Fibroblast of lung (primary cell): ENCODE measurements at regions not wholly inside any gene's neighbourhood (a gene's known extent, or its start where the extent isn't known, plus 50 kb on each side); places are given as distances from the start of the nearest gene placed in this dataset.

Experiments used
- DNase-seq, 2 donors: peaks; one replicate each; pipeline versions ENCODE4 v3.0.0 to v3.0.0-alpha.2; 2010; ENCODE audit warnings: low read depth in 2 of 2
- H2AFZ ChIP-seq: 2 replicates; pipeline ENCODE4 v1.5.1; 2012; ENCODE audit warnings: low read length, control low read depth, inconsistent platforms
- H3K27ac ChIP-seq: 2 replicates; pipeline ENCODE4 v1.5.1; 2011; ENCODE audit warnings: low read length, control low read depth; ENCODE audit not compliant: insufficient read depth
- H3K27me3 ChIP-seq: 2 replicates; pipeline ENCODE4 v1.5.1; 2011; ENCODE audit warnings: mild to moderate bottlenecking, low read length; ENCODE audit not compliant: control insufficient read depth, insufficient read depth
- H3K36me3 ChIP-seq: 2 replicates; pipeline ENCODE4 v1.5.1; 2011; ENCODE audit warnings: low read length; ENCODE audit not compliant: control insufficient read depth, insufficient read depth
- H3K4me1 ChIP-seq: 2 replicates; pipeline ENCODE4 v1.5.1; 2011; ENCODE audit warnings: low read length; ENCODE audit not compliant: control insufficient read depth, insufficient read depth; ENCODE audit errors: extremely low read depth
- H3K4me2 ChIP-seq: 2 replicates; pipeline ENCODE4 v1.5.1; 2011; ENCODE audit warnings: low read length, control low read depth; ENCODE audit not compliant: insufficient read depth; ENCODE audit errors: extremely low read depth
- H3K4me3 ChIP-seq, 4 experiments: fragments of 200-600 bp in 1 of 4; sonication (generic) in 1 of 4; replicated peaks in 1 of 4; 2 replicates each; pipeline ENCODE4 v1.5.1; 2011 to 2016; ENCODE audit warnings: low read length in 4 of 4, low read depth in 3 of 4, mild to moderate bottlenecking in 3 of 4, control low read depth in 2 of 4, inconsistent platforms in 1 of 4, mixed read lengths in 1 of 4; ENCODE audit not compliant: insufficient read depth in 1 of 4; ENCODE audit errors: control extremely low read depth in 1 of 4
- H3K79me2 ChIP-seq: 2 replicates; pipeline ENCODE4 v1.5.1; 2012; ENCODE audit warnings: mild to moderate bottlenecking, low read length, inconsistent platforms; ENCODE audit not compliant: control insufficient read depth, insufficient read depth
- H3K9ac ChIP-seq: 2 replicates; pipeline ENCODE4 v1.5.1; 2011; ENCODE audit warnings: mild to moderate bottlenecking, low read length, control low read depth; ENCODE audit not compliant: insufficient read depth
- H3K9me3 ChIP-seq: 2 replicates; pipeline ENCODE4 v1.5.1; 2012; ENCODE audit warnings: low read depth, low read length; ENCODE audit not compliant: control insufficient read depth, insufficient read depth
- H4K20me1 ChIP-seq: 2 replicates; pipeline ENCODE4 v1.5.1; 2011; ENCODE audit warnings: low read length; ENCODE audit not compliant: control insufficient read depth, insufficient read depth; ENCODE audit errors: extremely low read depth
- EZH2 ChIP-seq: IDR thresholded peaks from 2 replicates; pipeline ENCODE4 v1.5.1; 2012; ENCODE audit warnings: low read length, control low read depth, mild to moderate bottlenecking; ENCODE audit errors: missing control alignments
- TF ChIP-seq, protein P1 (sequence below), 2 donors: IDR thresholded peaks in 1 of 2; conservative IDR thresholded peaks in 1 of 2; 1 replicate in 1 of 2; 2 replicates in 1 of 2; pipeline ENCODE4 v1.5.1; 2011 to 2012; ENCODE audit warnings: low read length in 2 of 2, control low read depth in 1 of 2, inconsistent platforms in 1 of 2, low read depth in 1 of 2, mild to moderate bottlenecking in 1 of 2

DNA sequence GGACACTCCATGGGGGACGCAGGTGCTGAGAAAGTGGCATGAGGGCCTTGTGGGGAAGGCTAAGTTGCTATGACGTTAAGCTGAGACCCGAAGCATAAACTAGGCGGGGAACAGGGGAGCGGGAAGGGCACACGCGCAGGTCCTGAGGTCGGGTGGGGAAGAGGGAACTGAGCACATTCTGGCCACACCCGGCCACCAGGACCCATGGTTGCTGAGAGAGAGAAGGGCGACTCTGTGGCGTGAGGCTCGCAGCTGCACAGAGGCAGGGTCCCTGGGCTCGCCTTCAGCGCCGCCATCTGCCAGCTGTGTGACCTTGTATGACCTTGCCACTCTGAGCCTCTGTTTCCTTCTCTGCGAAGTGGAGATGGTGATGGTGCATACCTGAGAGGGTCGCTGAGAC lies 182.5 kb downstream of the PHETA1 start:
- no peak overlapping the region for H3K4me2 ChIP-seq
- no peaks in the 10 kb centered on the region for H3K4me1 ChIP-seq
- H3K27ac ChIP-seq = no peak overlapping the region
- no peak for DNase-seq
- no peaks in the 10 kb centered on the region for H3K36me3 ChIP-seq
- H3K27me3 ChIP-seq = no peaks in the 10 kb centered on the region
- TF ChIP-seq, protein P1, sequence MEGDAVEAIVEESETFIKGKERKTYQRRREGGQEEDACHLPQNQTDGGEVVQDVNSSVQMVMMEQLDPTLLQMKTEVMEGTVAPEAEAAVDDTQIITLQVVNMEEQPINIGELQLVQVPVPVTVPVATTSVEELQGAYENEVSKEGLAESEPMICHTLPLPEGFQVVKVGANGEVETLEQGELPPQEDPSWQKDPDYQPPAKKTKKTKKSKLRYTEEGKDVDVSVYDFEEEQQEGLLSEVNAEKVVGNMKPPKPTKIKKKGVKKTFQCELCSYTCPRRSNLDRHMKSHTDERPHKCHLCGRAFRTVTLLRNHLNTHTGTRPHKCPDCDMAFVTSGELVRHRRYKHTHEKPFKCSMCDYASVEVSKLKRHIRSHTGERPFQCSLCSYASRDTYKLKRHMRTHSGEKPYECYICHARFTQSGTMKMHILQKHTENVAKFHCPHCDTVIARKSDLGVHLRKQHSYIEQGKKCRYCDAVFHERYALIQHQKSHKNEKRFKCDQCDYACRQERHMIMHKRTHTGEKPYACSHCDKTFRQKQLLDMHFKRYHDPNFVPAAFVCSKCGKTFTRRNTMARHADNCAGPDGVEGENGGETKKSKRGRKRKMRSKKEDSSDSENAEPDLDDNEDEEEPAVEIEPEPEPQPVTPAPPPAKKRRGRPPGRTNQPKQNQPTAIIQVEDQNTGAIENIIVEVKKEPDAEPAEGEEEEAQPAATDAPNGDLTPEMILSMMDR (conservative IDR thresholded peaks at IDR 0.05 in 1 of 2, IDR thresholded peaks at IDR 0.05 in 1 of 2; ENCODE audit: low read depth in 1 of 2, low read length in 2 of 2) = no peak
- no peak for TF ChIP-seq EZH2
- H4K20me1 ChIP-seq = no peaks in the 10 kb centered on the region
- H3K79me2 ChIP-seq = no peaks in the 10 kb centered on the region
- no peaks in the 10 kb centered on the region for H3K9me3 ChIP-seq
- no peak overlapping the region for H3K4me3 ChIP-seq
- H2AFZ ChIP-seq = no peak overlapping the region
- H3K9ac ChIP-seq = no peak overlapping the region

DNA sequence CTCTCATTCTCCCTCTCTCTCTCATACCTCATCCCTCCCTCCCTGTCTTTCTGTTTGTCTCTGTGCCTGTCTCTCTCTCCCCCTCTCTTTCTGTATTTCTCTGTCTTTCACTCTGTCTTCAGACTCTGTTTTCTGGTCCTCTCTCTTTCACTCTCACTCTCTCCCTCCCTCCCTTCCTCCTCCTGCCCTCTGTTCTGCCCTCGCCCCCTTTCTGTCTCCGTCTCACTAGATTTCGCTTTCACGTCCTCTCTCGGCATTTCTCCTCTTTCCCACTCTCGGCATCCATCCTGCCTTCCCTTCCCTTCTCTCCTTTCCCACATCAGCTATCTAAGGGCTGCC lies 183.0 kb downstream of the PHETA1 start:
- no peak overlapping the region for H3K27ac ChIP-seq
- no peak overlapping the region for H3K4me2 ChIP-seq
- H3K9ac ChIP-seq = no peak overlapping the region
- H3K79me2 ChIP-seq = no peaks in the 10 kb centered on the region
- DNase-seq = no peak
- no peaks in the 10 kb centered on the region for H3K36me3 ChIP-seq
- no peak for TF ChIP-seq EZH2
- TF ChIP-seq, protein P1 (conservative IDR thresholded peaks at IDR 0.05 in 1 of 2, IDR thresholded peaks at IDR 0.05 in 1 of 2; ENCODE audit: low read depth in 1 of 2, low read length in 2 of 2) = no peak
- H3K9me3 ChIP-seq = no peaks in the 10 kb centered on the region
- H4K20me1 ChIP-seq = no peaks in the 10 kb centered on the region
- no peak overlapping the region for H3K4me3 ChIP-seq
- no peak overlapping the region for H2AFZ ChIP-seq
- no peaks in the 10 kb centered on the region for H3K27me3 ChIP-seq
- H3K4me1 ChIP-seq = no peaks in the 10 kb centered on the region

DNA sequence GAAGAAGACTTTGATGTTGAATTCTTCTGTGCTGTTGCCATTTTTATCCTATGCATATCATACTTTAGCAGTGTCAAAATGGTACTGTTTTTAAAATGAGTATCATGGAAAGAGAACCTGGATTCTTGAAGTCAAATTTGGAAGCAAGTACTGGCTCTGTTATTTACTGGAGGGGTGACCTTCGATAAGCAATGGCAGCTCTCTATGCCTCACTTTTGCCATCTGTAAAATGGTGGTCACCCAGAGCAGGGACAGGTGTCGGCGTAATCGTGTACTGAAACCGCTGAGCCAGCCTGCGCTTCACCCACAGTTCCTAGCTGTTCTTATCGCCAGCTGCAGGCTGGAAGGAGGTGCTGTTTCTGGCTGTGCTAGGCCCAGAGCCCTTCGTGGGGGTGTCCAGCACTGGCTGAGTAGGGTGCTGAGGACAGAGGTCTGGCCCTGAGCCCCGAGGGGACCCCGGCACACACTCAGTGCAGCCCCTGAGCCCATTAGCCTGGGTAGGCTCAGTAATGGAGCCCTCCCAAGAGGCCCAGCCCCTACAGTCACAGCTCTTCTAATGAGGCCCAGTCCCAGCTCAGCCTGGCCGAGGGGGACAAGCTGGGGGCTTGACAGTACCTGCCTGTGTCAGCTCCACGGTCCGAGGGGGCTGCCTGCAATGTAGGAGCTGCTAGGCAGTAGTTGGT lies 183.5 kb downstream of the PHETA1 start:
- Histone ChIP-seq H2AFZ (no peak overlapping the region), H3K9me3 (no peaks in the 10 kb centered on the region), H3K27me3 (no peaks in the 10 kb centered on the region), H3K27ac (no peak overlapping the region), H3K4me1 (no peaks in the 10 kb centered on the region), H3K4me2 (no peak overlapping the region), H3K79me2 (no peaks in the 10 kb centered on the region), H3K36me3 (no peaks in the 10 kb centered on the region), H3K9ac (no peak overlapping the region), H4K20me1 (no peaks in the 10 kb centered on the region), H3K4me3 (no peak overlapping the region)
- TF ChIP-seq, protein P1 (conservative IDR thresholded peaks at IDR 0.05 in 1 of 2, IDR thresholded peaks at IDR 0.05 in 1 of 2; ENCODE audit: low read depth in 1 of 2, low read length in 2 of 2) = no peak
- no peak for TF ChIP-seq EZH2
- DNase-seq = no peak
